SKM-1 (cell line): ENCODE measurements at regions not wholly inside any gene's neighbourhood (a gene's known extent, or its start where the extent isn't known, plus 50 kb on each side); places are given as distances from the start of the nearest gene placed in this dataset.

Source experiments
- DNase-seq: peaks from one replicate; lab custom pipeline; 2025; ENCODE audit not compliant: unreplicated experiment; lab: John Stamatoyannopoulos, UW

GRCh38 chr1:214923278-214923915 lies 159.1 kb upstream of the KCNK2 start:
- no peak for DNase-seq

- DNase-seq = no peak
Measured at GRCh38 chr1:214927796-214928195, 154.7 kb upstream of the KCNK2 start.

- DNase-seq = no peak
Measured at GRCh38 chr1:214928574-214928973, 154.0 kb upstream of the KCNK2 start.

GRCh38 chr1:214933375-214933774 lies 149.2 kb upstream of the KCNK2 start:
- no peak for DNase-seq

DNA sequence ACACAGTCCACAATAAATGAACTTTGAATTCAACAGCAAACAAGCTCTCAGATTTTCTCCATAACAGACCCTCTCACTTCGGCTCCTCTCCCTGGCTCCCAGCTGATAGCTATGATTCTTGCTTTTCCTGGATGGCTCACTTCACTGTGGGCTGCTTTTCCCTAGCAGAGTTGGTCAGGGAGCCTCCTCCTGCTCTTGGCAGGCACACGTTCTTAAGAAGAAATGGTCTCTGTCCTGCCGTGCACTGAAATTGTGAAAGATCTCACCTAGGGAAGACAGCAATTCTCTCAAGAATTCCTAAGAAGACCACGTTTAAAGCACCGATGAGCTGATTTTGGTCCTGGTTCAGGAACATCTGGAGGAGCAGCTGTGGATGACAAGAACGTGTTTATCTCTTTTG lies 148.5 kb upstream of the KCNK2 start:
- DNase-seq = no peak

DNA sequence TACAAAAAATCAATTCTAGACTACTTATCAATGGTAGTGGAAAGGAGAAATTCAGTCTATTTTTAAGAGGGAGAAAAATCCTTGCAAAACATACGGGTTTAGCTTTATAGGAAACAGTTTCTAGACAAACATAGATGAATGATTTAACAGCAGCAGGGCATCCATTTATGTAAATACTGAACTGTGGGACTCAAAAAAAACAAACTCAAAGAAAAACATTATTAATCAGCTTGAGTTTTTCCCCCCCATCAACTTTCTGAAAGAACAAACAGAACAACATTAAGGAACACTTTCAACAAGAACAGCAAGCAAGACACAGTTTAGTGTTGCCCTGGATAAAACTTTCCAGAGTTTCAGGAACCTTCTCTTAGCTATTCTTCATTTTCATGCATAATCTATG lies 147.3 kb upstream of the KCNK2 start:
- no peak for DNase-seq

DNA sequence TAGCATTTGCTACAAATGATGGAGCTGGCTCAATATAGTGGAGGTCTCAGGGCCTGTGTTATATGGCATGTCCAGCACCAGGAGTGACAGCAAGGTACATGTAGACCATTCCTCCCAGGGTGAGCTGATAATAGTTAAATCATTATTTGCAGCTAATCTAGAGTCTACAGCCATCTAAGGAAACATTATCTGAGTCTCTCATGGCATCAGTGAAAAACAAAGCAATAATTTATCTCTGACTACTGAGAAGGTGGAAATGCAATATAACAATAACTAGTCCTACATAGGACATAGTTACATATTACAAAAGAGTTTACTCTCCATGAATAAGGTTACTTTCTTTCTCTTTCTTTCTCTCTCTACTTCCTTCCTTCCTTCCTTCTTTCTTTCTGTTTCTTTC lies 143.4 kb upstream of the KCNK2 start:
- no peak for DNase-seq

GRCh38 chr1:214941061-214941460 lies 141.5 kb upstream of the KCNK2 start:
- no peak for DNase-seq

DNA sequence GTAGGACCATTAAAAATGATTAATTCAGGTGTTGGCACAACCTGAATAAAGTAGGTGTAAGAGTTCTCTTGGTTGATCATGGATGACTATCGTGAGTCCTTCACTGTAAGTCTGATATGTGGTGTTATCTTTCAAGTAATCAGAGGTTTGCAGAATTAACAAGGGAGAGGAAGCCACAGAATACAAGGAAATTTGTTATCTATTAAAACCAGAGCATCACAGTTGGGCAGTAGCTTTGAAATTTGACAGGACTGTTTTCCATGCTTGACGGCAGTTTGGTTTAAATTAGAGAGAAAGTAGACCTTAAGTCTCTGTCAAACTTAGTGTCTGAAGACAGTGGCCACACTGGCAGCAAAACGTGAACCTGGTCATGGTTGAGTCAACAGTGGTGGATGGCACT lies 139.5 kb upstream of the KCNK2 start:
- no peak for DNase-seq

GRCh38 chr1:214946615-214947014 lies 135.9 kb upstream of the KCNK2 start:
- no peak for DNase-seq

GRCh38 chr1:214952648-214953047 lies 129.9 kb upstream of the KCNK2 start:
- no peak for DNase-seq

DNA sequence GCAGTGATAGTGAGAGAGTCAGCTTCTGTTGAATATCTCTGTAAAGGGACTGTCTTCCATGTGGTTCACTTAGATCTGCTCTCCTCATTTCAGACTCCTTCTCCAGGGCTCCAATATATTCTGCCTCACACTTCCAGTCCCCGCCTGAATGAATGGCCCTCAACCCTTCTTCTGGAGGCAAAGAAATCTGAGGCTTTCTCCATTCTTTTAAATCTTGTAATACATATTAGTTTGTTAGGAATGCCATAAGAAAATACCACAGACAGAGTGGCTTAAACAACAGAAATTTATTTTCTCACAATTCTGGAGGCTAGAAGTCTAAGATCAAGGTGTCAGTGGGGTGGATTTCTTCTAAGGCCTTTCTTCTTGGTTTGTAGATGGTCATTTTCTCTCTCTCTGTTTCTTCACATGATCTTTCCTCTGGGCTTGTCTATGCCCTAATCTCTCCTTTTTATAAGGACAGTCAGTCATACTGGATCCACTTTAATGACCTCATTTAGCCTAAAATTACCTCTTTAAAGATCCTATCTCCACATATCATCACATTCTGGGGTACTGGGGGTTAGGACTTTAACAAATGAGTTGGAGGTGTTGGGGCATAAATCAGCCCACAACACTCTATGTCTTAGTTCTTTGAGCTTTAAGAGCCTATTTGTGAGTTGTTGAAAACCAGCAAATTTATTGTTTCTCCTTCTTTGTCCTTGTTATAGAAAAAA lies 128.5 kb upstream of the KCNK2 start:
- DNase-seq = no peak

DNA sequence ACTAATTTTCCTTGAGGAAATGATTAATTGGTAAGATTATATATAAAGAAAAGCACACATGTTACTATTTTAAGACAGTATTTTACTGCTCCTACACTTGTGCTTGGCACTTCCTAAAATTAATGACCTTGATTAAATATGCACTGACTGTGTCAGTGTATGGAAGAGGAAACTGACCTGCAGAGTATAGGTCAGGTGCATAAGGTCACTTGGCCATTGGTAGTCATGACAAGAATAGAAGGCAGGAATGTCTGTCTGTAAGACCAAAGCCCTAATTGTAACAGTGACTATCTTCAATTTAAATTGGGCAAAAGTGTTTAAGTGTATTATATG lies 128.0 kb upstream of the KCNK2 start:
- DNase-seq = no peak

GRCh38 chr1:214957330-214958137 lies 125.0 kb upstream of the KCNK2 start:
- peak; percentile 64 for DNase-seq

DNA sequence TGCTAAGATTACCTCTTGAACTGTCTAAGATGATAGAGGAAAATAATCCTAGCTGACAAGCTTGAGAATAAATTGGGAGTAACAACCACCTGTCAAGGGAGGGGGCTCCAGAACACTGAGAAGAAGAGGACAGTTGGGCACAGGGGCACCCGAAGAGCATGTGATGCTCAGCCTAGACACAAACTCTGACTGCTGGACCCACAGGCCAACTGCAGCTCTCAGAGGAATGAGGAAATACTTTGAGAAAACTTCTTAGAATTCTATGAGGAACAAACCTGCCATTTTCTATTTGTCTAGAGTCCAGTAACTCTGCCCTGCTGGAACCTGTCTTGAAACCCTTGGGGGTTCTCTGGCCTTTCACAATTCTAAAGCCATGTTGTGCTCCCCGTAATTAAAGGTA lies 124.1 kb upstream of the KCNK2 start:
- DNase-seq = no peak

DNA sequence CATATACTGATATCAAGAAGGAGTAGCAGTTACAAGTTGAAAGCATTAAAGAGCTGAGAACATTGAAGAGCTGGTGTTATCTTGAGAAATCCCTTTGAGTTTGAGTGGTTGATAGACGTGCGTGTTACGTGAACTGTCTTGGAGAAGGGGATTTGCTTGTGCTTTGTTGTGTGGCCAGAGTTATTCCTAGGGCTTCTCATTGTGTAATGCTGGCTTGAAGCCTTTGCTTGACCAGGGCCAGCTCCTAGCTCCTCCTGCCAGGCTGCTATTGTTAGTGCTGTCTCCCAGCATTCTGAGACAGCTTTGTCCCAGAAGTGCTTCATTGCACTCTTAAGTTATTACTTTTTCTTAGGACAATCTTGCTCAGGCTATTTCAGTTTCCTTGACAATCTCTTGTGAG lies 116.2 kb upstream of the KCNK2 start:
- DNase-seq = no peak

- no peak for DNase-seq
Measured at GRCh38 chr1:214967865-214968575, 114.5 kb upstream of the KCNK2 start.

GRCh38 chr1:214970016-214970415 lies 112.5 kb upstream of the KCNK2 start:
- DNase-seq = no peak

- DNase-seq = no peak
Measured at GRCh38 chr1:214971071-214971470, 111.5 kb upstream of the KCNK2 start.

DNA sequence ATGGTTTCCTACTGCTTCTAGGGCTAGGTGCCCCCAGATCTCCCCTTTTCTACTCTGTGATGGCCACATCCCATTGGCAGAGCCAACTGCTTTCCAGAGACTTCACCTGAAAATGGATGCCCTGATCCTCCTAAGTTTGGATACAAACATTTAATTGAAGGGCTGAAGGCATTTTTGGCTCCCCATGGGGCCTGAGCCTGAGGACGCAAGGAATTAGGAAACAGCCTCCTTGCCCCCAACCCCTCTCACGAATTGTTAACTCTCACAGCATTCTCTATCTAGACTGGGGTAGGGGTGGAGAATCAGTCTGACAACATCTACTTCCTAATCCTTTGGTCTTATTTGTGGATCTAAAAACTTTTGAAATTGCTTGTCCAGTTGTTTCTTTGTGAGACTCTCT lies 108.5 kb upstream of the KCNK2 start:
- DNase-seq = no peak

DNA sequence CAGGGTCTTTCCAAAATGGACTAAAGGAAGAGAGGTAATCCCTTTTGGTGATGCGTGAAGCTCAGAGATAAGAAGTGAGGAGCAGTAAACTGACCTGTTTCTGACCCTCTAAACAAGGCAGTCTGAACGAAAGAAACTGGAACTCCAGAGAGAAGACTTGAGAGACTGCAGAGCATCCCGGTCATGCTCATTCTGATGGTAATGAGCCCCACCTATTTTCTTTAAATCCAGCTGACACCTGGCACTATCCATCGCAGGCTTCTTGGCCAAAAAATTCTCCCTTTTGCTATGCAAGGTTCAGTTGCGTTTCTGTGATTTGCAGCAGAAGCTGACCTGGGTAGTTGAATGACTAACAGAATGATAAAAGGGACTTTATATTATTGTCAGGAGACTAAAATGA lies 105.9 kb upstream of the KCNK2 start:
- no peak for DNase-seq

GRCh38 chr1:214977110-214977509 lies 105.4 kb upstream of the KCNK2 start:
- no peak for DNase-seq
